ENCODE measurements at regions not wholly inside any gene's neighbourhood (a gene's known extent, or its start where the extent isn't known, plus 50 kb on each side); places are given as distances from the start of the nearest gene placed in this dataset.

GRCh38 chr5:142259758-142260157 lies 65.1 kb downstream of the SPRY4 start:
- H3K9me3 ChIP-seq (ENCODE audit: low read length), result no peaks in the 10 kb centered on the region
- no peaks in the 10 kb centered on the region for H3K36me3 ChIP-seq (ENCODE audit: insufficient read depth, low read length)
- no peaks in the 10 kb centered on the region for H3K27me3 ChIP-seq (ENCODE audit: control insufficient read depth in 1 of 2, insufficient read depth in 2 of 2, low read length in 2 of 2)
- no peak overlapping the region for H3K9ac ChIP-seq (ENCODE audit: low read length)
- no peaks in the 10 kb centered on the region for H3K4me1 ChIP-seq (ENCODE audit: insufficient read depth, low read length)
- H3K27ac ChIP-seq (ENCODE audit: low read depth, low read length), result no peak overlapping the region
- no peak overlapping the region for H3K4me3 ChIP-seq (ENCODE audit: low read depth in 1 of 2, low read length in 2 of 2)

- Histone ChIP-seq H3K9me3 (ENCODE audit: low read length) (no peaks in the 10 kb centered on the region), H3K4me3 (ENCODE audit: low read depth in 1 of 2, low read length in 2 of 2) (no peak overlapping the region), H3K4me1 (ENCODE audit: insufficient read depth, low read length) (no peaks in the 10 kb centered on the region), H3K27ac (ENCODE audit: low read depth, low read length) (no peak overlapping the region), H3K36me3 (ENCODE audit: insufficient read depth, low read length) (no peaks in the 10 kb centered on the region), H3K9ac (ENCODE audit: low read length) (no peak overlapping the region), H3K27me3 (ENCODE audit: control insufficient read depth in 1 of 2, insufficient read depth in 2 of 2, low read length in 2 of 2) (no peaks in the 10 kb centered on the region)
Measured at GRCh38 chr5:142255831-142256230, 69.0 kb downstream of the SPRY4 start.

DNA sequence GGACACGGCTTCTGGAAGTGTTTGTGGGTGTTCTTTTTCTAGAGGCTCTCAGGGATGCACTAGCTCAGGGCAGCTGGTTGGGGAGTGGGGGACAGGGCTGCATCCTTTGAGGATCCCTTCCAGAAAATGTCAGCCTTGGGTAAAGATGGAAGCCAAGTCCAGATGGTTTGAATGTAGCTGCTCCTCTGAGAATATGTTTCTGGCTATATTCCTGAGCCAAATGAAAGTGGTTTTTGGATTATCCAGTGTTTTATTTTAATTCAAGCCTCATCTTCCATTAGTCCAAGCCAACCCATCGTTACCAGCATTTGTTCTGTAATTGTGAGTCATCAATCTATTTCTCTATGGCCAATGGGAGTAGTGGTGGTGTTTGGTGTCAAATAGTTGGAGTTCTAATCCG lies 70.4 kb downstream of the SPRY4 start:
- H3K27ac ChIP-seq (ENCODE audit: low read depth, low read length), result no peak overlapping the region
- H3K9me3 ChIP-seq (ENCODE audit: low read length), result no peaks in the 10 kb centered on the region
- H3K4me1 ChIP-seq (ENCODE audit: insufficient read depth, low read length), result no peaks in the 10 kb centered on the region
- no peaks in the 10 kb centered on the region for H3K36me3 ChIP-seq (ENCODE audit: insufficient read depth, low read length)
- no peak overlapping the region for H3K4me3 ChIP-seq (ENCODE audit: low read depth in 1 of 2, low read length in 2 of 2)
- H3K9ac ChIP-seq (ENCODE audit: low read length), result no peak overlapping the region
- H3K27me3 ChIP-seq (ENCODE audit: control insufficient read depth in 1 of 2, insufficient read depth in 2 of 2, low read length in 2 of 2), result no peaks in the 10 kb centered on the region

- Histone ChIP-seq H3K27ac (ENCODE audit: low read depth, low read length) (no peak overlapping the region), H3K27me3 (ENCODE audit: control insufficient read depth in 1 of 2, insufficient read depth in 2 of 2, low read length in 2 of 2) (no peaks in the 10 kb centered on the region), H3K36me3 (ENCODE audit: insufficient read depth, low read length) (no peaks in the 10 kb centered on the region)
Measured at GRCh38 chr5:142253938-142254337, 70.9 kb downstream of the SPRY4 start.

DNA sequence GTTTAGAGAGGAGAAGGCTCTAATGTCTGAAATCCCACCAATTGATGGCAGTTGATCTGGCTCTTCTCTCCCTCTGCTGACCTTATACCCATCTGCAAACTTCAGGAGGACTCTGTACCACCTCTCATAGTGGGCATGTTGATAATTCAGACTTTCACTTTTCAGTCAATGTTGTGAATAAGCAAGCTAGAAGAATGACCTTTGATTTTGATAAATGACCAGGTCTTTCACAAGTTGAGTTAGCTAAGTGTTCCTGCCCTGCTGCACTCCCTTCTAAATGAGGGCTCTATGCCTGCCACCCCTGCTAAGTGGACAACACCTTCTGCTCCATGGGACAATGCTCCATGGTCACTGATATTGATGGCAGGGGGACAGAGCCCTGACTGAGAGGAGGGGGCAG lies 74.7 kb downstream of the SPRY4 start:
- H3K4me3 ChIP-seq (ENCODE audit: low read depth in 1 of 2, low read length in 2 of 2), result no peak overlapping the region
- no peak overlapping the region for H3K9ac ChIP-seq (ENCODE audit: low read length)
- H3K27ac ChIP-seq (ENCODE audit: low read depth, low read length), result no peak overlapping the region
- no peaks in the 10 kb centered on the region for H3K27me3 ChIP-seq (ENCODE audit: control insufficient read depth in 1 of 2, insufficient read depth in 2 of 2, low read length in 2 of 2)
- H3K9me3 ChIP-seq (ENCODE audit: low read length), result no peaks in the 10 kb centered on the region
- no peaks in the 10 kb centered on the region for H3K36me3 ChIP-seq (ENCODE audit: insufficient read depth, low read length)
- peaks cover 9% of the 10 kb centered on the region for H3K4me1 ChIP-seq (ENCODE audit: insufficient read depth, low read length)

More at GRCh38 chr5:142253938-142254337, 70.9 kb downstream of the SPRY4 start:
- Histone ChIP-seq H3K9me3 (ENCODE audit: low read length) (no peaks in the 10 kb centered on the region), H3K4me1 (ENCODE audit: insufficient read depth, low read length) (peaks cover 3% of the 10 kb centered on the region), H3K9ac (ENCODE audit: low read length) (no peak overlapping the region), H3K4me3 (ENCODE audit: low read depth in 1 of 2, low read length in 2 of 2) (no peak overlapping the region)

DNA sequence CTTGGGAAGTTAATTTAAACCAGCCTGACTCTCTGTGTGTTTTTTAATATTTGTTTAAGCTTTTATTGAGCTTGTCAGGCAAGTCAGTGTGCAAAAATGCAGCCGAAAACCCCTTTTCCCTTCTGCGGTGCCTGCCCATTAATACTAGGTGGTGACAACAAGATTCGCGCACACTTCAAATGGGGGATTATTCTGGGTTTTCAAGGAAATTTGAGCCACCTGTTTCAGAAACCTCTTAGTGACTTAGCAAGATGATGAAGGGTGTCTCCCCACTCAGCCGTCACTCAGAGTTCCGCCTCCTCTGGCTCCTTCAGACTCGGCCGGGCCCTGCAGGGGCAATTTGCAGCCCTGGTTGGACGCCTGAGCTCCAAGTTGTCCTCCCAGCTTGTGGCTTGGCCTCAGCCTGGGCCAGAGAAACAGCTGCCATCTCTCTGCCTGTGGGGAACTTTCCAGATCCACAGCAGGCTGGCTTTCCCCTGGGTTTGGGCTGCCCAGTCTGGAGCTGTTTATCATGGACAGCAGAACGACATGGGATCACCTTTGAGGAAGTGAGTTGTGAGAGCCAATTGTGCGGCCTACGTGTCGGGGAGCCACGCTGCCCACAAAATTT lies 75.9 kb downstream of the SPRY4 start:
- no peak overlapping the region for H3K27ac ChIP-seq (ENCODE audit: low read depth, low read length)
- no peak overlapping the region for H3K9ac ChIP-seq (ENCODE audit: low read length)
- no peaks in the 10 kb centered on the region for H3K27me3 ChIP-seq (ENCODE audit: control insufficient read depth in 1 of 2, insufficient read depth in 2 of 2, low read length in 2 of 2)
- peaks cover 9% of the 10 kb centered on the region for H3K4me1 ChIP-seq (ENCODE audit: insufficient read depth, low read length)
- no peak overlapping the region for H3K4me3 ChIP-seq (ENCODE audit: low read depth in 1 of 2, low read length in 2 of 2)
- H3K9me3 ChIP-seq (ENCODE audit: low read length), result no peaks in the 10 kb centered on the region
- H3K36me3 ChIP-seq (ENCODE audit: insufficient read depth, low read length), result no peaks in the 10 kb centered on the region

DNA sequence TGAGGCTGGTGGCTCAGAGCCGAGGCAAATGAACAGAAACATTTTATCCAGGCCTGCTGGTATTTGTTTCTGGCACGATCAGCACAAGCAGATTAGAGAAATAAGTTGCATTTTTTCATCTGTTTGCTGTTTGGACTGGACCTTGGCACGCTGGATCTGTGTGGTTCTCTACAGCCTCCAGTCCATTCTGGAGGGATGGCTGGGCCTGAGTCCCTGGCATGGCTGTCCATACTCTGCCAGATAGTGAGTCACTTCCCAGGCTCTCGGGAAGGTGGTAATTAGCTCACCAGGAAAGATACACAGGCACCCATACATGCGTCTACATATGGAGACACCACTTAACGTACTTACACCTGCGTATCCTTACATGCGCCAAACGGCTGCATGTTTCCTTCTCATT lies 78.6 kb downstream of the SPRY4 start:
- no peaks in the 10 kb centered on the region for H3K36me3 ChIP-seq (ENCODE audit: insufficient read depth, low read length)
- H3K9ac ChIP-seq (ENCODE audit: low read length), result no peak overlapping the region
- no peaks in the 10 kb centered on the region for H3K9me3 ChIP-seq (ENCODE audit: low read length)
- no peak overlapping the region for H3K4me3 ChIP-seq (ENCODE audit: low read depth in 1 of 2, low read length in 2 of 2)
- H3K4me1 ChIP-seq (ENCODE audit: insufficient read depth, low read length), result peaks cover 9% of the 10 kb centered on the region
- no peak overlapping the region for H3K27ac ChIP-seq (ENCODE audit: low read depth, low read length)
- H3K27me3 ChIP-seq (ENCODE audit: control insufficient read depth in 1 of 2, insufficient read depth in 2 of 2, low read length in 2 of 2), result no peaks in the 10 kb centered on the region

GRCh38 chr5:142245786-142246185 lies 79.0 kb downstream of the SPRY4 start:
- Histone ChIP-seq H3K9me3 (ENCODE audit: low read length) (no peaks in the 10 kb centered on the region), H3K36me3 (ENCODE audit: insufficient read depth, low read length) (no peaks in the 10 kb centered on the region), H3K4me3 (ENCODE audit: low read depth in 1 of 2, low read length in 2 of 2) (no peak overlapping the region), H3K27me3 (ENCODE audit: control insufficient read depth in 1 of 2, insufficient read depth in 2 of 2, low read length in 2 of 2) (no peaks in the 10 kb centered on the region), H3K9ac (ENCODE audit: low read length) (no peak overlapping the region), H3K4me1 (ENCODE audit: insufficient read depth, low read length) (peaks cover 9% of the 10 kb centered on the region), H3K27ac (ENCODE audit: low read depth, low read length) (no peak overlapping the region)

DNA sequence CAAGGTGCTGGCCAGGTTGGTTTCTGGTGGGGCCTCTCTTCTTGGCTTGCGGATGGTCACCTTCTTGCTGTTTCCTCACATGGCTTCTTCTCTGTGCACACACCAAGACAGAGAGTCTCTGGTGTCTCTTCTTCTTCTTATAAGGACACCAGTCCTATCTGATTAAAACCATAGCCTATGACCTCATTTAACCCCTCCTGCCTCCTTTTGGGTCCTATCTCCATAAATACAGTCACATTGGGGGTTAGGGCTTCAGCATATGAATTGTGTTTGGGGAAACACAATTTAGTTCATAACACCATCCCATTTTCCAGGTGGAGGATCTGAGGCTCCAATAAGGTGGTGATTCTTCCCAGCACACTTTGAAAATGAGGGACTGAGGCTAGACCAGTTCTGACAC lies 80.4 kb downstream of the SPRY4 start:
- H3K9ac ChIP-seq (ENCODE audit: low read length), result no peak overlapping the region
- H3K4me1 ChIP-seq (ENCODE audit: insufficient read depth, low read length), result peaks cover 9% of the 10 kb centered on the region
- no peaks in the 10 kb centered on the region for H3K9me3 ChIP-seq (ENCODE audit: low read length)
- H3K4me3 ChIP-seq (ENCODE audit: low read depth in 1 of 2, low read length in 2 of 2), result no peak overlapping the region
- no peaks in the 10 kb centered on the region for H3K36me3 ChIP-seq (ENCODE audit: insufficient read depth, low read length)
- no peak overlapping the region for H3K27ac ChIP-seq (ENCODE audit: low read depth, low read length)
- H3K27me3 ChIP-seq (ENCODE audit: control insufficient read depth in 1 of 2, insufficient read depth in 2 of 2, low read length in 2 of 2), result no peaks in the 10 kb centered on the region

GRCh38 chr5:142242272-142242671 lies 82.5 kb downstream of the SPRY4 start:
- H3K27ac ChIP-seq (ENCODE audit: low read depth, low read length), result no peak overlapping the region
- no peaks in the 10 kb centered on the region for H3K27me3 ChIP-seq (ENCODE audit: control insufficient read depth in 1 of 2, insufficient read depth in 2 of 2, low read length in 2 of 2)
- H3K4me3 ChIP-seq (ENCODE audit: low read depth in 1 of 2, low read length in 2 of 2), result no peak overlapping the region
- H3K9ac ChIP-seq (ENCODE audit: low read length), result no peak overlapping the region
- no peaks in the 10 kb centered on the region for H3K9me3 ChIP-seq (ENCODE audit: low read length)
- no peaks in the 10 kb centered on the region for H3K36me3 ChIP-seq (ENCODE audit: insufficient read depth, low read length)
- H3K4me1 ChIP-seq (ENCODE audit: insufficient read depth, low read length), result no peaks in the 10 kb centered on the region

DNA sequence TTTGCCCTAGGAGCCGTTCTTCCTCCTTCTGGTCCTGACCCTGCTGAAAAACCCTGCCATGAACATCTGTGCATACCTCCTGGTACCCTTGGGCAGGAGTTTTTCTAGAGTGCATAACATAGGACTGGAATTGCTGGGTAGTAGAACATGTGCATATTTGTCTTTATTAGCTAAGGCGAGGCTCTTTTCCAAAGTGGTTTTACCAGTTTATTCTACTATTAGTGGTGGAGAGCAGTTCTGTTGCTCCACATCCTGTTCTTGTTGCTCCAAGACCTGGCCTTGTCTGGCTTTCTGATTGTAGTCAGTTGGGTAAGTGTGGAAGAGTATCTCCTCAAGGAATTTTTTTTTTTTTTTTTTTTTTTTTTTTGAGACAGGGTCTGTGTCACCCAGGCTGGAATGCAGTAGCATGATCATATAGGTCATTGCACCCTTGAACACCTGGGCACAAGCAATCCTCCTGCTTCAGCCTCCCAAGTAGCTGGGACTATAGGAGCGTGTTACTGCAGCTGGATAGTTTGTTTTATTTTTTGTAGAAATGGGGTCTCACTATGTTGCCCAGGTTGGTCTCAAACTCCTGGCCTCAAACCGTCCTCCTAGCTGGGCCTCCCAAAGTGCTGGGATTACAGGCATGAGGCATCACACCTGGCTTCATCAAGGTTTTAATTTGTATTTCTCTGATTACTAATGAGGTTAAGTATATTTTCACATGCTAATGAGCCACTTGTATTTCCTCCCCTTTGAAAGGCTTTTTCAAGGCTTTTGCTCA lies 85.2 kb downstream of the SPRY4 start:
- no peak overlapping the region for H3K9ac ChIP-seq (ENCODE audit: low read length)
- H3K27me3 ChIP-seq (ENCODE audit: control insufficient read depth in 1 of 2, insufficient read depth in 2 of 2, low read length in 2 of 2), result no peaks in the 10 kb centered on the region
- no peaks in the 10 kb centered on the region for H3K9me3 ChIP-seq (ENCODE audit: low read length)
- H3K4me3 ChIP-seq (ENCODE audit: low read depth in 1 of 2, low read length in 2 of 2), result no peak overlapping the region
- no peak overlapping the region for H3K27ac ChIP-seq (ENCODE audit: low read depth, low read length)
- no peaks in the 10 kb centered on the region for H3K4me1 ChIP-seq (ENCODE audit: insufficient read depth, low read length)
- H3K36me3 ChIP-seq (ENCODE audit: insufficient read depth, low read length), result no peaks in the 10 kb centered on the region

- H3K9ac ChIP-seq (ENCODE audit: low read length), result no peak overlapping the region
- H3K27me3 ChIP-seq (ENCODE audit: control insufficient read depth in 1 of 2, insufficient read depth in 2 of 2, low read length in 2 of 2), result no peaks in the 10 kb centered on the region
- H3K4me3 ChIP-seq (ENCODE audit: low read depth in 1 of 2, low read length in 2 of 2), result no peak overlapping the region
- no peaks in the 10 kb centered on the region for H3K4me1 ChIP-seq (ENCODE audit: insufficient read depth, low read length)
- no peak overlapping the region for H3K27ac ChIP-seq (ENCODE audit: low read depth, low read length)
- no peaks in the 10 kb centered on the region for H3K9me3 ChIP-seq (ENCODE audit: low read length)
- no peaks in the 10 kb centered on the region for H3K36me3 ChIP-seq (ENCODE audit: insufficient read depth, low read length)
Measured at GRCh38 chr5:142237707-142238106, 87.1 kb downstream of the SPRY4 start.
